HG03460 (cell line): ENCODE measurements at regions not wholly inside any gene's neighbourhood (a gene's known extent, or its start where the extent isn't known, plus 50 kb on each side); places are given as distances from the start of the nearest gene placed in this dataset.

ENCODE experiments used
- ATAC-seq: cut with Tn5 transposase; IDR thresholded peaks from one replicate; pipeline ENCODE4 v1.9.1; 2021; ENCODE audit not compliant: unreplicated experiment

DNA sequence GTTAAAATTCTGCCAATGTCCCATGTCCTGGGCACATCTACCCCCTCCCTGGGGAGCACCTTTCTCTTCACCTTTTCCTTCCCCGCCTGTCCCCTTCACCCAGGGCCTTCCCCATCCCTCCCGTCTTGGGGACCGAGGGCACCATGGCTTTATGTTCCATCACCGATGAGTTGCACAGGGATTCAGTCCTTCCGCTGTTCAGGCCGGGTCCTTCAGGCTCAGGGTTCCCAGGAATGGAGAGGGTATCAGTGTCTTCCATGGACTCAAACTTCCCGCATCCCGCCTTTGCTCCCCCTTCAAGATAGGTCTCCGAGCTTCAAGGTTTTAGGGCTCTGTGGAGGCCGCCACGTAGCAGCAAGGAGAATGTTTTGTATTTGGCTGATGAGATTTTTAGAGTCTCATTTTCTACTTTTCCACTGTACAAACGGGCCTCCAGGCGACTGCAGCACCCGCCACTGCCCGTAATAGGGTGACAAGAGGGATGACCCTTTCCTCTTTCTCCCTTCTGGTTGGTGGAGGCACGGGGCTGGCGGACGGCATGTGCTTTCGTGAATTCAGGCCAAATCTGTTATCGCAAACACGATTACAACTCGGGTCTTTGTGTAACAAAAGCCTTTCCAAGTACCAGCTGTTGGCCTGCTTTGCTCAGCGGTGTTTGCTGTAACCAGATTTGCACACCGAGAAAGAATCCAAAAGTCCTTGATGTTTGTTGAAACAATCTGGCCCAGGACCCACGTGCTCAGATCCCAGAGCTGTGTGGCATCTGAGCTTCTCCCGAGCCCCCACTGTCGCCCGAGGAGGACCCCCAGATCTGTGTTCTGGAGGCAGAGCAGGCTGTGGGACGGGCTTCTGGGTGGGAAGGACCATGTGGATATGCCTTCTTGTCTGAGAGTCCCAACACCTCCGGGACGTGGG lies 236.3 kb downstream of the SEC14L1 start:
- no peak for ATAC-seq

- ATAC-seq: no peak
These were observed 237.0 kb downstream of the SEC14L1 start for GRCh38 chr17:77377710-77378235.

GRCh38 chr17:77378318-77379064 lies 237.7 kb downstream of the SEC14L1 start:
- no peak for ATAC-seq

- ATAC-seq: no peak
These were observed 238.3 kb downstream of the SEC14L1 start for GRCh38 chr17:77379065-77379428.

DNA sequence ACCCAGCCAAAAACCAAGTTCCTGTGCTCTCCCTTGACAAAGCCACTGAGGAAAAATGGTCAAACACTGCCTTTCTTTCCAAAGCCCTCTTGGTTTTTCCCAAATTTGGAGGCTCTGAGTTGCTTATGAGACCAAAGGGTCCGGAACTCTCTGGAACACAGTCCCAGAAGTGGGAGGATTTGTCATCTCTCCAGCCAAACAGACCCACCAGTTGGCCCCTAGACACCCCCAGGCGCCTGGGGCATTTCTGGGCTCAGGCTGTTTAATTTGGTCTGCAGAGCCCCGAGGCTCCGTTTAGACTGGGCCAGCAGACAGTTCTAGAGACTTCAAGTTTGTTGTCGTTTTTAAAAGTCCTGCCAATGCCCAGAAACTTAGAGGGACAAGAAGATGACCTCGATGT lies 239.1 kb downstream of the SEC14L1 start:
- no peak for ATAC-seq

DNA sequence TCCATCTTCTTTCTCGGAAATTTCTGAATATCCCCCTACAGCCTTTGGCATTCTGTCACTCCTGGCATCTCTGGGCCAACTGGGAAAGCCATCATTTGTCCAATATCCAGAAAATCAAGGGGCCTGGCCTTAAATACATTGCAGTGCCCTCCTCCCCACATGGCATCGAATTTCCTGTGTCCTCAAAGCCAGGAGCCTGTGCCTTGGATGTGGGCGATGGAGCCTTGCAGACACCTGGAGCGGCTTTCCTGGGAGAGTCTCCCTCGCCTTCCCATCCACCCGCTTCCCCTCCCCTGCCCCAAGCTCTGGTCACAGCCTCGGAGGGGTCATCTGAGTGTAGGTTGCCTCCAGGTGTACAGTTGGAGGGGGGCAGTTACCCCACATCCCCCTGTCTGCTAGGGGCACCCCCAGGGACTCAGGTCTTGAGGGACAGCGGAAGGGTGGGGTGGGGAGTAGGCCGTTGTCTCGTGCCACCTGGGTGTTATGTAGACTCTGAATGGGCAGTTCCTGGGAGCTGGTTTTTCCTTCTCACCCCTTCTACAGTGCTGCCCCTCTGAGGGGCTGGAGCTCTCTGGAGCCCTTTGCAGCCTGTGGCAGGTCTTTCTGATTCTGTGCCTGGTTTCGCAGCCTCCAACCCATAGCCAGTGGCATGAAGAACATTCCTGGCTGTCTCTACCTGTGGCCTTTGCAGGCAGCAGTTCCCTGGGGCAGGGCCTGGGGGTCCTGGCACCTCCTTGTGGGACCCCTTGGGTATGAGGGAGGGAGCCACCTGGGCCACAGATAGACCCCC lies 239.8 kb downstream of the SEC14L1 start:
- no peak for ATAC-seq

- no peak for ATAC-seq
These were observed 240.5 kb downstream of the SEC14L1 start for GRCh38 chr17:77381185-77381700.

GRCh38 chr17:77381731-77382130 lies 241.0 kb downstream of the SEC14L1 start:
- ATAC-seq: no peak

DNA sequence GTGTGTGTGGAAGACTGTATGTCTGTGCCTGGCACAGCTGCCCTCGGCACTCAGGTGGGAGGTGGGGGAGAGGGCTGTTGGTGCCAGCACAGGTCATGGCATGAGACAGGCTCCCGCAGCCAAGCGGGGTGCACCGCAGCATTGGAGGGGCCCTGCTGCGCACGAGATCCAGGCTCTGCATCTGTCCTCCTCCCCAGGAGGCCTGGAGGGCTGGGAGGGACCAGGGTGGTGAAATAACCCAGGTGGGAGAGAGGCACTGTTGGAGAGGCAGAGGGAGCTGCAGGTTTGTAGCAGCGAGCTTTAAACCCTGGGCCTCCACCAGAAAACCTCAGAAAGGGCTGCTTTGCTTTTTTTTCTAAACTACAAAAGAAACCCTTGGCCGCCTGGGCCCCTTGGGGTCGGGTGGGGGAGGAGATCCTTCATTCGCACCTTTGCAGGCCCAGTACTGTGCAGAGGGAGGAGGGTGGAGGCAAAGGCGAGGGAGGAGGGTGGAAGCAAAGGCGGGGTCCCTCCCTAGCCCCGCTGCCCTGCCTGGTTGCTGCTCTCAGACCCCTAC lies 241.7 kb downstream of the SEC14L1 start:
- no peak for ATAC-seq

DNA sequence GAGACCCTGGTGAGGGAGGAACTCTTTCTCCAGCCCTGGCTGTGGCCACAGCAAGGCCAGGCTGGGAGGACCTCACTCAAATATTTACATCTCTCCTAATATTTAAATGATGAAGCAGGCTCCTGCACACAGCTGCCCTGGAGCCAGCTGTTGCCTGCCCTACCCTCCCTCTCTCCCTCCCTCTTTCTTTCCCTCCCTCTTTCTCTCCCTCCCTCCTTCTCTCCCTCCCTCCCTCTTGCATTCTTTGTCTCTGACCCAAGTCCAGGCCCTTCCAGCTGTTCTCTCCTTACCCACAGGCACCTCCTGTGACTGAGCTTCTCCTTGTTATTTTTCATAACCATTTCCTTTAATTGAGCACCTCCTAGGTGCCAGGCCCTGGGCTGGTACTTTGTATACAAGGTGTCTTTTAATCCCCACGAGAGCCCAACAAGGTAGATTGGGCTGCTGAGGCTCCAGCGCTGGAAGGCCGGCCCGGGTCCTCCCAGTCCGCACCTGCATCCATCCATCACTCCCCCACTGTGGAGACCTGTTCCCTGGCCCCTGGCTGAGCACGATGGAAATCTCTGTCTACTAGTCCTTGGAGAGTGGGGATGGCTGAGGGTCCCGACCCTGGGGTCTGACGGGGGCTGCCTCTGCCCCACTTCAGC lies 242.3 kb downstream of the SEC14L1 start:
- ATAC-seq: no peak

DNA sequence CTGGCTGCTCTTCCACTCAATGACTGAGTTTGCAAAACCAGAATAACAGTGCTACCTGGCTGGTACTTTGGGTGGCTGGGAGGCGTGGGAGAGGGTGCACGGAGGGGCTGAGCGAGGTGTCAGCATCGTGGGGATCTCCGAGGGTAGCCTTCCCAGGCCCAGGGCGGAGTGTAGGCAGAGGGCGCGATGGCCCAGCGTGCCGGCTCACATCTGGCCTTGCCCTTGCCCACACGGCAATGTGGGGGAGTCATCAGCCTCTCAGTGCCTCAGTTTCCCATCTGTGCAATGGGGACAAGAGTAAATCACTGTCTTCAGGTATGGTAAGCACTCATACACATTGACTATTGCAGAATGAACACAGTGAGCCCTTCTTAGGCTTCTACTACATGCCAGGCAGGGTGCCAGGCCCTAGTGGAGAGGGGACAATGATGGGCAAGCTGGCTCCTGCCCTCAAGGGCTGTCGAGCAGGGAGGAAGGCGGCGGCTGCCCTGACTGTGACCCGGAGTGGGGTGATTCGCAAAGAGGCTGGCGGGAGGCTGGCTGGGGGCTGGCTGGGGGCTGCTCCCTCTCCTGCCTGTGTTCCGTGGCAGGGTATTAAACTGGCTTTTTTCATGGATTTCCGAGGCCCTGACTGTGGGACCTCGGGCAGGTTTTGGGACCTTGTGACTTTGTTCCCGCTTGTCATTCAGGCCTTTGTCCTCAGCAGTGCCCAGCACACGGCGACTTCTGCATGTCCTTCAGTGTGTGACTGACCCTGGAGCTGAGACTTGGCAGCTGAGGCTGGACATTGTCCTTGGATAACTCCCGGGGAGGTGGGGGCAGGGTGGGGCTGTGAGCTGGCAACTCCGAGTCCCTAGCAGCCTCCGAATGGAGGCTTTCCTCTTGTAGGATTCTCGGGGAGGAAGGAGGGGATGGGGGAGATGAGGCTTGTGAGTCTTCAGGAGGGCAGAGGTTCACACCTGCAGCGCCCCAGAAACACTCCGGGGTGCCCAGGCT lies 243.1 kb downstream of the SEC14L1 start:
- no peak for ATAC-seq

GRCh38 chr17:77385750-77386501 lies 245.2 kb downstream of the SEC14L1 start:
- no peak for ATAC-seq

- ATAC-seq: no peak
These were observed 245.9 kb downstream of the SEC14L1 start for GRCh38 chr17:77386502-77387192.

- no peak for ATAC-seq
These were observed 247.1 kb downstream of the SEC14L1 start for GRCh38 chr17:77387891-77388290.

- ATAC-seq: no peak
These were observed 247.9 kb downstream of the SEC14L1 start for GRCh38 chr17:77388384-77389306.

DNA sequence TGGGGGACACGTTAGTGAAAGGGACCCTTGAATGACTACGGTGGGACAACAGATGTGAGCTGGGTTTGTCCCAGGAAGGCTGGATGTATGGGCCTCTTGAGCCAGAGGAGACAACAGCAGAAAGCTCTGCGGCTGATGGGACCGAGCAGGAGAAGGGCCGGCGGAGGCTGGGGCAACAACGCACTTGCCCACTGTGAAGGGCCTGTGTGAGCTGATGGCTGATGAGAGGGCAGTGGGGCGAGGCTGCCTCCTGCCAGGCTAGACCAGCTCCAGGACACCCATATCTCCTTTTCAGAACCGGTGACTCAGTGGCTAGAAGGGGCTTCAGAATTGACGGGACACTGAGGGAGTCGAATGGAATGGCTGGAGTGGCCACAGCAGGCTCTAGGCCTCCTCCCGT lies 250.1 kb downstream of the SEC14L1 start:
- ATAC-seq: no peak
